Activated effector memory CD4-positive, alpha-beta T cell treated with Interleukin-2 at 50 U/mL for 16 hours (primary cell): ENCODE measurements at regions not wholly inside any gene's neighbourhood (a gene's known extent, or its start where the extent isn't known, plus 50 kb on each side); places are given as distances from the start of the nearest gene placed in this dataset.
"Not testable (repeated sequence)": the region's sequence is repeated elsewhere in the genome, so short reads cannot be mapped to it uniquely, and the experiment has no call there.

Source experiments
- DNase-seq: peaks from one replicate; pipeline ENCODE4 v3.0.0-alpha.2; 2020

GRCh38 chr12:131380965-131381705 lies 329.8 kb upstream of the SFSWAP start:
- no peak for DNase-seq

DNA sequence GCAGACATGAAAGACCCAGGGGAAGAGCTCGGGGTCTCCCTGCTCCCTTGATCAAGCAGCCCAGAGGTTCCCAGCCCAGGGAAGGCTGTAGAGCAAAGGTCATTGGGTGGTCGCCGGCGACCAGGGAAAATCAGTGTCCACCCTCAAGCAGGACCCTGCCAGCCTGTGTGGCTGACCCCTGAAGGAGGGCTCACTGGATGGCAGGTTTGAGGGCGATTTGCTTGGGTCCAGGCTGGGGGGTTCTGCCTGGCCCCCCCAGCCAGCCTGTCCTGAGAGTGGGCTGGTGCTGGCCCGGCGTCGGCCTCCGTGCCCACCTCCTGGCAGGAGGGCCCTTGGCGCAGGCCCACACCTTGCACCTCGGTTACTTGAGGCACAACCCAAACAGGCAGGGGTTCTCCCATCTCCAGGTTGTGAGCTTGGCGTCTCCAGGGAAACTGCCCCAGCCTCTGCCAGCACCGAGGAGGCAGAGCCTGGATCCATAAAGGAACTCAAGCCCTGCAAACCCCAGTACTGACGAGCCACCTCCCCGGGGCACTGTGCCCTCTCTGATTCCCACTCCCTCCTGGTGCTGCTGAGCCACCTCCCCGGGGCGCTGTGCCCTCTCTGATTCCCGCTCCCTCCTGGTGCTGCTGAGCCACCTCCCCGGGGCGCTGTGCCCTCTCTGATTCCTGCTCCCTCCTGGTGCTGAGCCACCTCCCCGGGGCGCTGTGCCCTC lies 329.0 kb upstream of the SFSWAP start:
- DNase-seq: no peak

GRCh38 chr12:131383291-131383690 lies 327.6 kb upstream of the SFSWAP start:
- DNase-seq: no peak

DNA sequence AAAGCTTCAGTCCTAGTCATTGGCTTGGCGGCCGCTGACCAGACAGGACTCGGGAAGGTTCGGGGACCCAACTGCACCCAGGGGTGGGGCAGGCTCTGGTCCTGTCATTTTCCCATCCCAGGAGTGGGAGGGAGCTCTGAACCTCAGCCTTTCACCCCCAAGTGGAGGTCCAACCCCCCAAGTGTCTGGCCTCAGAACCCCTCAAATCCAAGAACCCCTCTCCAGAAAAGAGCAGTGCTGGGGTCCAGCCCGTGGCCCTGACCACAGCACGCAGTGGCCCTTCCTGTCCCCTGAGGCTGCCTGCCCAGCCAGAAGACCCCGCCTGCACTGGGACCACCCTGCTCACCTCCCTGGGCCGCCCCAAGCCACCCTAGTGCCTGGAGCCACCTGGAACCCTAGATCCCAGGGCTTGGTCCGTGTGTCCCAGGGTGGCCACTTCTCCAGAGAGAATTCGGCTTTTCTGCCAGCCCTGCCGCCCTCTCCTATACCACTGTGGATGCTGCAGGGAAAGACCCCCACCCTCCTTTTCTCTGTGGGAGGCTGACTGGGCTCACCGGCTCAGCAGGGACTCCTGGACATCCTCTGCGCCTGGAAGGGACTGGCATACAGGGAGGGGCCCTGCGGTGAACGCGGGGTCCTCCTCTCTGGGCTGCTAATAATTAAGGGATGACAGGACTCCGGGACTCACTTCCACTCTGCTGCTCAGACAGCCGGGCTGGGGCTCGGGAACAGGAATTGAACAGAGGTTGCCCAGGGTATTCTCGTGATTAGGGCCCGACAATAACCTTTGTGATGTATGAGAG lies 326.9 kb upstream of the SFSWAP start:
- DNase-seq: no peak

DNA sequence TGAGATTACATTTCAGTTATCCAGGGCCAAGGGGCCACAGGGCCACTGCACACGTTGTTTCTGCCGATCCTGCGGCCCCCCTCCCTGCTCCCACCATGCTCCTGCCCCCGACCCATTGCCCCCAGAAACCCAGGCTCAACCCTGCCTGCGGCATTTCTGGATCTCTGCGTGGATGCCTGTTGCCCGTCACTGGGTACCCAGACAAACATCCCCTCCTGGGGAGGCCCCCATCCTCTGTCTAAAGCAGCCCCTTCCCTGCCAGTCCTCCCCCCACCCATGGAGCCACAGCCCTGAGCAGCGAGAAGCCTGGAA lies 326.4 kb upstream of the SFSWAP start:
- no peak for DNase-seq

GRCh38 chr12:131385313-131386166 lies 325.4 kb upstream of the SFSWAP start:
- DNase-seq: no peak

- no peak for DNase-seq
Observed at GRCh38 chr12:131386167-131386521, 324.7 kb upstream of the SFSWAP start.

GRCh38 chr12:131386781-131387180 lies 324.1 kb upstream of the SFSWAP start:
- DNase-seq: no peak

DNA sequence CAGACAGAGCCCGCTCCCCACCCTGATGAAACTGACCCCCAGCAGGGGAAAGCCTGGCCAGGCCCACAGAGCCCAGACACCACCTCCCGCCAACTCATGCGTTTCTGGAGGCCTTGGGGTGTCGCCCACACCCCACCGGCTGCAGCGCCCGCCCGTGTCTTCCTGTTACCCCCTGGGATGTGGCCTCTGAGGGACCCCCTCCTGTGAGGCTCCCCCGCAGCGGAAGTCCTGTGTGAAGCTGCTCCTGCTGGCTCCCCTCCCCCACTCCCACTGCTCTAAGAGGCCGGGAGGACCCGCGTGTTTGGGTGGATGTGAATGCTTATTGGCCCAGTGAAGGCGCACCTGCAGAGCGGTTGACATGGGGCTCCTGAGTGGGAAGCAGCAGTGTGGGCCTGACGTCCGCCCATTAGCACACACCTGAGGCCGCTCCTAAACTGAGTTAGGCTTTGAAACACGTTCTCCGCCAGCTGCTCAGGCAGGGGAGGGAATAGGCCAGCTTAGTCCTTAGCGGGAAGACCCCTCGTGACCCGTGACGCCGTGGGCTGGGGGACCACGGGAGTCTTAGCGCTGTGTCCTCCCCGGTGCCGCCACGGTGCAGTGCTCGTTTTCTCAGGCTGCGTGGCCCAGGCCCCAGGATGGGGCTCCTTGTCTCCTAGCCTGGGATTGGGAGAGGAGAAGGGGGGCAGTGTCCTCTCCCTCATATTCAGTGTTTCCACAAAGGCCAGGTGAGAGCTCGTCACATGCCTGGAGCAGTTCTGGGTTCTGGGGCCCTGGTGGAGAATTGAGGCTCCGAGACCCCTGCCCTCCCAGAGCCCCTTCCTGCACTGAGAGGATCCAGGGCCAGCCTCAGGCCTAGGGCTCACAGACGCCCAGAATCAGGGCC lies 323.4 kb upstream of the SFSWAP start:
- no peak for DNase-seq

DNA sequence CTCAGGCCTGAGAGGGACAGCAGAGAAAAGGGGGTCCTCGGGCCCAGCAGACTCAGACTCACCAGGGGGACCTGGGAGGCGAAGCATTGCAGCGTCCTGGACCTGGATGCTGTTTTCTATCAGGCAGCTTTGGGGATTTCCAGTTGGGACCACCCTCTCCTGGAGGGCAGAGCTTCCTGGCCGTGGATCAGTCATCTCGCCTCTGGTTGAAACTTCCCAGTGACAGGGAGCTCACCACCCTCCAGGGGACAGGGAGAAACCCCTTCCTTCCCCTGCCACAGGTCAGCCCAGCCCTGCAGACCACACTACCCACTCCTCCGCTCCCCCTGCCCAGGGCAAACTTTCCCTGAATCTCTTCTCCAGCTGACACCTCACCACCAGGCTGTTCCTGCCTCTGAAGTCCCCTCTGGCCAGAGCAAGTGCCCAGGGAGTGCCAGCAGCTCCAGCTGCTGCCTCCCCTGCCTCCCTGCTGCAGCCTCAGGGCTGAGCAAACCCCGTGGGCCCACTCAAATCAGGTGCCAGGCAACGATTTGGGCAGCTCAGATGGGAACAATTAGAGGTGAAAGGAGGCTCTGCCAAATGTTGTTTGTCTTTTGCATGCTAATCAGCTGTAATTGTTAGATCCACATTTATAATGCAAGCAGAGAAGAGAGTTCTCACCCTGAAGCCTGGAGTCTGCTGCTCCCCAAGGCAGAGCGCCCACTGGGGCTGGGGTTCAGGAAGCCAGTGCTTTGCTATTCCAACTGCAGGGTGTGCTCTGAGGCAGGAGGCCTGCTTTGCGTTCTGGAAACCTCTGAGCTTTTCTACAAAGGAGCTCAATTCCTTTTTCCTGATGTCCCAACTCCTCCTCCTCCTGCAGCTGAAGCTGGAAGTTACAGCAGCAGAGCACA lies 322.5 kb upstream of the SFSWAP start:
- not testable (repeated sequence) for DNase-seq

DNA sequence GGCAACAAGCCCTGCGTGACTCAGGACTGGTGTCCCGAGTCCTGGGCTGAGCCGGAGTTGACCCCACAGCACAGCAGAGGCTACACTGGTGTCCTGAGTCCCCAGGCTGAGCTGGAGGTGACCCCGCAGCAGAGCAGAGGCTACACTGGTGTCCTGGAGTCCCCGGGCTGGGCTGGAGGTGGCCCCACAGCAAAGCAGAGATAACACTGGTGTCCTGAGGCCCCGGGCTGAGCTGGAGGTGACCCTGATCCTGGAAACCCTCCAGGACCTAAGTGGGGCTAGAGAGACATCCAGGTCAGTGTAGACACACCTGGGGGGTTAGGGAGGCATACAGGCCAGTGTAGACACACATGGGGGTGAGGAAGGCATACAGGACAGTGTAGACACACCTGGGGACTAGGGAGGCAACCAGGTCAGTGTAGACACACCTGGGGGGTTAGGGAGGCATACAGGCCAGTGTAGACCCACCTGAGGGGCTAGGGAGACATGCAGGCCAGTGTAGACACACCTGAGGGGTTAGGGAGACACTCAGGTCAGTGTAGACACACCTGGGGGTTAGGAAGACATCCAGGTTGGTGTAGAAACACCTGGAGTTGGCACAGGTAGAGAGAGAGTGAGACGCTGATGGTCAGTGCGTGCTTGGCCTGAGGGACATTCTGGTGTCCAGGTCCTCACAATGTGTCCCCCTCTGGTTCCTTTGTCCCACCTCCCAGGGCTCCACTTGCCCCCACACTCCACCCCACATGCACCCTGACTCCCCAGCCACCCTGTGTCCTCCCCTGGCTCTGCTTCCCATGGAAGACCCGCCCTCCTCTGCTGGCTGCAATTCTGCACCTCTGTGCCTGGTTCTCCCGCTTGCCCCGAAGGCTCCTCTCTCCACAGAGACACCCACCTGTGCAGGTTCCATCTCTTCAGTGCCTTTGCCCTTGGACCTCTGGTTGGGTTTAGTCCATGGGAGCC lies 321.6 kb upstream of the SFSWAP start:
- DNase-seq: no peak

GRCh38 chr12:131390412-131391334 lies 320.2 kb upstream of the SFSWAP start:
- no peak for DNase-seq

GRCh38 chr12:131391399-131391798 lies 319.5 kb upstream of the SFSWAP start:
- no peak for DNase-seq

GRCh38 chr12:131394752-131395151 lies 316.1 kb upstream of the SFSWAP start:
- not testable (repeated sequence) for DNase-seq

GRCh38 chr12:131395209-131395684 lies 315.6 kb upstream of the SFSWAP start:
- not testable (repeated sequence) for DNase-seq

GRCh38 chr12:131395971-131396573 lies 314.8 kb upstream of the SFSWAP start:
- DNase-seq: no peak

- DNase-seq: no peak
Observed at GRCh38 chr12:131397493-131398181, 313.3 kb upstream of the SFSWAP start.
